GM23338 (cell line): ENCODE measurements at regions not wholly inside any gene's neighbourhood (a gene's known extent, or its start where the extent isn't known, plus 50 kb on each side); places are given as distances from the start of the nearest gene placed in this dataset.

ENCODE experiments used
- ATAC-seq: fragments of 200-7000 bp; cut with Tn5 transposase; 3 replicates; pipeline ENCODE4 v1.9.1; 2020
- DNase-seq: peaks from one replicate; pipeline ENCODE4 v3.0.0-alpha.2; 2015; ENCODE audit warnings: low spot score
- H2AFZ ChIP-seq: fragments of 200-600 bp; sonication (generic); 2 replicates; pipeline ENCODE4 v1.8.0; 2016; ENCODE audit warnings: antibody characterized with exemption, mild to moderate bottlenecking, moderate library complexity
- H3F3A ChIP-seq: fragments of 200-600 bp; sonication (generic); replicated peaks from 2 replicates; pipeline ENCODE4 v1.8.0; 2017; ENCODE audit warnings: antibody characterized with exemption, mixed run types, low read depth
- H3K27ac ChIP-seq: fragments of 200-600 bp; sonication (generic); 2 replicates; pipeline ENCODE4 v1.6.1; 2016; ENCODE audit warnings: low read depth
- H3K27me3 ChIP-seq: fragments of 200-600 bp; sonication (generic); 2 replicates; pipeline ENCODE4 v1.8.0; 2016; ENCODE audit warnings: mild to moderate bottlenecking, mixed run types, moderate library complexity; ENCODE audit not compliant: insufficient read depth
- H3K36me3 ChIP-seq: fragments of 200-600 bp; sonication (generic); 2 replicates; pipeline ENCODE4 v1.8.0; 2016; ENCODE audit warnings: mild to moderate bottlenecking; ENCODE audit not compliant: insufficient read depth
- H3K4me1 ChIP-seq: fragments of 200-600 bp; sonication (generic); 2 replicates; pipeline ENCODE4 v1.8.0; 2016; ENCODE audit warnings: mild to moderate bottlenecking, moderate library complexity; ENCODE audit not compliant: insufficient read depth
- H3K4me2 ChIP-seq: fragments of 200-600 bp; sonication (generic); 2 replicates; pipeline ENCODE4 v1.7.1; 2017; ENCODE audit warnings: mixed run types
- H3K4me3 ChIP-seq: fragments of 200-600 bp; sonication (generic); 2 replicates; pipeline ENCODE4 v1.6.1; 2016; ENCODE audit warnings: mixed run types
- H3K79me2 ChIP-seq: fragments of 200-600 bp; sonication (generic); replicated peaks from 2 replicates; pipeline ENCODE4 v1.8.0; 2017; ENCODE audit warnings: mild to moderate bottlenecking; ENCODE audit not compliant: insufficient read depth
- H3K9me2 ChIP-seq: fragments of 200-600 bp; sonication (generic); 2 replicates; pipeline ENCODE4 v1.8.0; 2017; ENCODE audit not compliant: insufficient read depth
- H4K20me1 ChIP-seq: fragments of 200-600 bp; sonication (generic); replicated peaks from 2 replicates; pipeline ENCODE4 v1.8.0; 2017; ENCODE audit warnings: mild to moderate bottlenecking; ENCODE audit not compliant: insufficient read depth
- H3K27ac Mint-ChIP-seq: 2 replicates; pipeline ENCODE4 v1.8.0; 2020; ENCODE audit warnings: inconsistent platforms, mild to moderate bottlenecking, moderate library complexity, mixed read lengths
- H3K27me3 Mint-ChIP-seq: 3 replicates; pipeline ENCODE4 v1.8.0; 2022; ENCODE audit warnings: low read depth, mild to moderate bottlenecking, moderate library complexity, mixed read lengths, inconsistent platforms; ENCODE audit not compliant: insufficient read depth, poor library complexity
- H3K36me3 Mint-ChIP-seq: 3 replicates; pipeline ENCODE4 v1.8.0; 2021; ENCODE audit warnings: low read depth, mild to moderate bottlenecking, inconsistent platforms, moderate library complexity, mixed read lengths
- H3K4me1 Mint-ChIP-seq: 3 replicates; pipeline ENCODE4 v1.8.0; 2020; ENCODE audit warnings: mild to moderate bottlenecking, inconsistent platforms, mixed read lengths
- H3K4me3 Mint-ChIP-seq: 3 replicates; pipeline ENCODE4 v1.8.0; 2021; ENCODE audit warnings: moderate library complexity, mild to moderate bottlenecking, inconsistent platforms, mixed read lengths
- H3K9me3 Mint-ChIP-seq: 3 replicates; pipeline ENCODE4 v1.8.0; 2020; ENCODE audit warnings: moderate library complexity, mild to moderate bottlenecking, inconsistent platforms, mixed read lengths
- CREB1 ChIP-seq: fragments of 250-450 bp; sonication (Bioruptor Pico); IDR thresholded peaks from 2 replicates; pipeline ENCODE4 v1.5.0; 2020; ENCODE audit warnings: low read depth, mild to moderate bottlenecking, moderate library complexity
- CTCF ChIP-seq, 2 experiments: fragments of 200-600 bp in 1 of 2; sonication (generic) in 1 of 2; conservative IDR thresholded peaks; 2 replicates each; pipeline versions ENCODE4 v1.5.1 to v1.6.1; 2016 to 2017; ENCODE audit warnings: antibody characterized with exemption in 2 of 2, low read depth in 2 of 2, mild to moderate bottlenecking in 2 of 2, moderate library complexity in 1 of 2
- ETS1 ChIP-seq: IDR thresholded peaks from 2 replicates; pipeline ENCODE4 v1.6.1; 2016; ENCODE audit warnings: antibody characterized with exemption
- EZH2 ChIP-seq: fragments of 200-600 bp; sonication (generic); IDR thresholded peaks from one replicate; pipeline ENCODE4 v1.8.0; 2017; ENCODE audit warnings: antibody characterized with exemption, mild to moderate bottlenecking, low read depth; ENCODE audit not compliant: unreplicated experiment
- EZH2phosphoT487 ChIP-seq: fragments of 200-600 bp; sonication (generic); IDR thresholded peaks from one replicate; pipeline ENCODE4 v1.8.1; 2018; ENCODE audit warnings: antibody characterized with exemption; ENCODE audit not compliant: unreplicated experiment
- JUNB ChIP-seq: IDR thresholded peaks from one replicate; pipeline ENCODE4 v1.6.1; 2016; ENCODE audit warnings: antibody characterized with exemption; ENCODE audit not compliant: unreplicated experiment
- NANOG ChIP-seq: IDR thresholded peaks from 2 replicates; pipeline ENCODE4 v1.6.1; 2016; ENCODE audit warnings: antibody characterized with exemption, borderline replicate concordance
- POLR2AphosphoS5 ChIP-seq: IDR thresholded peaks from 2 replicates; pipeline ENCODE4 v1.6.1; 2016; ENCODE audit warnings: antibody characterized with exemption, low read depth
- REST ChIP-seq: IDR thresholded peaks from one replicate; pipeline ENCODE4 v1.6.1; 2018; ENCODE audit warnings: antibody characterized with exemption; ENCODE audit not compliant: unreplicated experiment
- STAT1 ChIP-seq: IDR thresholded peaks from one replicate; pipeline ENCODE4 v1.6.1; 2016; ENCODE audit warnings: antibody characterized with exemption; ENCODE audit not compliant: unreplicated experiment
- ZNF114 ChIP-seq: fragments of 250-450 bp; sonication (Bioruptor Pico); IDR thresholded peaks from 2 replicates; pipeline ENCODE4 v1.5.0; 2020; ENCODE audit warnings: mild to moderate bottlenecking, moderate library complexity
- ZNF331 ChIP-seq: fragments of 250-450 bp; sonication (Bioruptor Pico); IDR thresholded peaks from 2 replicates; pipeline ENCODE4 v1.5.0; 2020; ENCODE audit warnings: low read depth, mild to moderate bottlenecking, moderate library complexity
- ZNF462 ChIP-seq: fragments of 250-450 bp; sonication (Bioruptor Pico); IDR thresholded peaks from 2 replicates; pipeline ENCODE4 v1.5.0; 2020; ENCODE audit warnings: mild to moderate bottlenecking, moderate library complexity

- Histone ChIP-seq H3K4me1 (0 out of 2 replicates have a peak, but pooled peaks cover 9% of the 10 kb centered on the region), H3F3A (no peaks in the 10 kb centered on the region), H3K4me3 (no peak overlapping the region), H3K27ac (no peak overlapping the region), H4K20me1 (no peaks in the 10 kb centered on the region), H2AFZ (no peak overlapping the region), H3K79me2 (no peaks in the 10 kb centered on the region), H3K27me3 (no peaks in the 10 kb centered on the region), H3K36me3 (no peaks in the 10 kb centered on the region), H3K9me2 (peaks cover 4% of the 10 kb centered on the region; the same call in 1 of the 2 replicates), H3K4me2 (no peak overlapping the region)
- Mint-ChIP-seq H3K36me3 (no peaks in the 10 kb centered on the region), H3K4me3 (no peak overlapping the region), H3K27ac (no peak overlapping the region), H3K4me1 (peaks cover 15% of the 10 kb centered on the region; the same call in 2 of the 3 replicates), H3K9me3 (peaks cover 6% of the 10 kb centered on the region; the same call in 1 of the 3 replicates), H3K27me3 (no peaks in the 10 kb centered on the region)
- peak; percentile 2 for DNase-seq
- TF ChIP-seq EZH2 = no peak
- no peak for TF ChIP-seq REST
- no peak for TF ChIP-seq ZNF462
- no peak for TF ChIP-seq ETS1
- no peak for TF ChIP-seq NANOG
- no peak for TF ChIP-seq POLR2AphosphoS5
- no peak for TF ChIP-seq ZNF331
- no peak for TF ChIP-seq STAT1
- no peak for TF ChIP-seq EZH2phosphoT487
- TF ChIP-seq CTCF (conservative IDR thresholded peaks at IDR 0.05; ENCODE audit: low read depth in 2 of 2) = no peak
- no peak for TF ChIP-seq ZNF114 (CRISPR knock-in tag)
- TF ChIP-seq JUNB = no peak
- TF ChIP-seq CREB1 (CRISPR knock-in tag) = no peak
- no peak; the same call in 2 of the 3 replicates for ATAC-seq
Observed at GRCh38 chr12:105705235-105705634, 374.7 kb downstream of the C12orf75 start.
